GM12874 (cell line): ENCODE measurements at regions not wholly inside any gene's neighbourhood (a gene's known extent, or its start where the extent isn't known, plus 50 kb on each side); places are given as distances from the start of the nearest gene placed in this dataset.

ENCODE experiments used
- TF ChIP-seq, protein P1 (sequence below): IDR thresholded peaks from 2 replicates; pipeline ENCODE4 v1.5.1; 2011; ENCODE audit warnings: low read depth, mild to moderate bottlenecking, control low read depth, low read length, moderate library complexity; ENCODE audit not compliant: insufficient read depth

GRCh38 chr4:140220058-140220457 is 66.1 kb upstream of the MAML3 start:
- TF ChIP-seq, protein P1, sequence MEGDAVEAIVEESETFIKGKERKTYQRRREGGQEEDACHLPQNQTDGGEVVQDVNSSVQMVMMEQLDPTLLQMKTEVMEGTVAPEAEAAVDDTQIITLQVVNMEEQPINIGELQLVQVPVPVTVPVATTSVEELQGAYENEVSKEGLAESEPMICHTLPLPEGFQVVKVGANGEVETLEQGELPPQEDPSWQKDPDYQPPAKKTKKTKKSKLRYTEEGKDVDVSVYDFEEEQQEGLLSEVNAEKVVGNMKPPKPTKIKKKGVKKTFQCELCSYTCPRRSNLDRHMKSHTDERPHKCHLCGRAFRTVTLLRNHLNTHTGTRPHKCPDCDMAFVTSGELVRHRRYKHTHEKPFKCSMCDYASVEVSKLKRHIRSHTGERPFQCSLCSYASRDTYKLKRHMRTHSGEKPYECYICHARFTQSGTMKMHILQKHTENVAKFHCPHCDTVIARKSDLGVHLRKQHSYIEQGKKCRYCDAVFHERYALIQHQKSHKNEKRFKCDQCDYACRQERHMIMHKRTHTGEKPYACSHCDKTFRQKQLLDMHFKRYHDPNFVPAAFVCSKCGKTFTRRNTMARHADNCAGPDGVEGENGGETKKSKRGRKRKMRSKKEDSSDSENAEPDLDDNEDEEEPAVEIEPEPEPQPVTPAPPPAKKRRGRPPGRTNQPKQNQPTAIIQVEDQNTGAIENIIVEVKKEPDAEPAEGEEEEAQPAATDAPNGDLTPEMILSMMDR = no peak

DNA sequence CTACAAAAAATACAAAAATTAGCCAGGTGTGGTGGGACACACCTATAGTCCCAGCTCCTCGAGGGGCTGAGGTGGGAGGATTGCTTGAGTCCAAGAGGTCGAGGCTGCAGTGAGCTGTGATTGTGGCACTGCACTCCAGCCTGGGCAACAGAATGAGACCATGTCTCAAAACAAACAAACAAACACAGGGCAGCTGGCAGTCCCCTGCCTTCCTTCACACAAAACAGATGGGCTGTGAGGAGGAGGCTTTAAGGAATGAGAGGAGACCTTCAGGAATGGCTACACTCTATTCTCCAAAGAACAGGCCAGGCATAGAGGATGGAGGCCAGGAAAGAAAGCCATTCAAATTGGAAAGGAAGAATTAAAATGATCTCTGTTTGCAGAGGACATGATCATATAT is 65.6 kb upstream of the MAML3 start:
- TF ChIP-seq, protein P1 = no peak

DNA sequence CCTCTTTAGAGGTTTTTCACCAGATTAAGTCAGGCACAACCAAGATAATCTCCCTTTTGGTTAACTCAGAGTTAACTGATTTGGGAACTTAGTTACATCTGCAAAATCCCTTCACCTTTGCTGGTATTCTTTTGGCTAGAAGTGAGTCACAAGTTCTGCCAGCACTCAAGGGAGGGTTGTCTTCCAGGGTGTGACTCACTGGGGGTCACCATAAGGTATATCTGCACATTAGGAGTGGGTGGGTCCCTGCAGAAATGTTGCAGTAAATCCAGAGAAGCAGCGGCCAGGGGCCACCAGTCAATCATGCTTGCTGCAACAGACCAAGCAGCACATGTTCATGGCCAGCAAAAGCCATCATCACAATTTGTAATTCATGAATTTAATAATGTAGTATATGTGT is 59.8 kb upstream of the MAML3 start:
- TF ChIP-seq, protein P1 = no peak

- TF ChIP-seq, protein P1 = no peak
Measured at GRCh38 chr4:140213116-140213515, 59.1 kb upstream of the MAML3 start.

- TF ChIP-seq, protein P1 = no peak
Measured at GRCh38 chr4:140212646-140213045, 58.7 kb upstream of the MAML3 start.

- TF ChIP-seq, protein P1 = no peak
Measured at GRCh38 chr4:140212194-140212593, 58.2 kb upstream of the MAML3 start.

DNA sequence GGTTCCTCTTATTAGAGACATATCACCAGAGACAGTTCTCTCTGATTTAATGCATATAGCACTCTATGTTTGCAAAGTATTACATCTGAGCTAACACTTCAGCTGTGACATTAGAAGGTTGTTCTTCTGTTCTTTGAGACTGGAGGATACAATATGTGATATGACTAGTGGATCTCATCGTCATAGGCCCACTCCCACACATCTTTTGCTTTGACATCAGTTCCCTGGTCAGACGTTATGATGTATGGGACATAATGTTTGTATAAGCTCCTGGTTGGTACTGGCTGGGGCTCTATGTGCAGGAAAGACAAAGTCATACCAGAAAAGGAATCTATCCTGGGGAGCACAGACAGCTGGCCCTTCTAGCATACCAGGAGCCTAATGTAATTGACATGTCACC is 57.7 kb upstream of the MAML3 start:
- TF ChIP-seq, protein P1 = no peak

DNA sequence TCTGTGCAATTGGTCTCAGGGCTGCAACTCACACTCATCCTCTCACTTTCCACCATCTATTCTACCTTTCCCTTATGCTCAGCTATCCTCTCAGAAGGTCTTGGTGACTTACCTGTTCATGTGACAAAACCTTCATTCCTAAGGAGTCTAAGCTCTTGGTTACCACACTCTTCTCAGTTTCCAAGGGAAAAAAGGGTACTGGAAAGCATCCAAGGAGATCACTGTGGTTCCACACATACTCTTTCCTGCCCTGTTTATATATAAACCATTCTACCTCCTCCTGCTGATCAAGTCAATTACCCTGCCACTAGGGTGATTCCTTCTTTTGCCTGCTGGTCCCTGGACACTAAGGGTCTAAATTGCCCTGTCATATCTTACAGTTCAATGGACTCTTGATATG is 57.2 kb upstream of the MAML3 start:
- TF ChIP-seq, protein P1 = no peak
